CD14-positive monocyte (primary cell): ENCODE measurements at regions not wholly inside any gene's neighbourhood (a gene's known extent, or its start where the extent isn't known, plus 50 kb on each side); places are given as distances from the start of the nearest gene placed in this dataset.

ENCODE experiments used
- DNase-seq, 3 donors: peaks; one replicate each; pipeline ENCODE4 v3.0.0-alpha.2; 2011 to 2022
- H2AFZ ChIP-seq: 2 replicates; pipeline ENCODE4 v1.6.0; 2012; ENCODE audit warnings: mild to moderate bottlenecking, low read depth, low read length, inconsistent platforms; ENCODE audit not compliant: insufficient read depth, poor library complexity, severe bottlenecking
- H3K27ac ChIP-seq, 2 donors: 1 replicate in 1 of 2; 2 replicates in 1 of 2; pipeline ENCODE4 v1.5.1; 2012 to 2013; ENCODE audit warnings: low read length in 2 of 2, control low read depth in 1 of 2, inconsistent platforms in 1 of 2, low read depth in 1 of 2, mild to moderate bottlenecking in 1 of 2
- H3K27me3 ChIP-seq, 2 donors: one replicate each; pipeline versions ENCODE4 v1.6.0 to v1.6.1; 2011 to 2013; ENCODE audit warnings: low read length in 2 of 2; ENCODE audit not compliant: control insufficient read depth in 2 of 2, insufficient read depth in 2 of 2
- H3K36me3 ChIP-seq, 2 donors: replicated peaks in 1 of 2; 1 replicate in 1 of 2; 2 replicates in 1 of 2; pipeline versions ENCODE4 v1.5.1 to v1.6.1; 2012 to 2013; ENCODE audit warnings: low read length in 2 of 2, control low read depth in 1 of 2, inconsistent platforms in 1 of 2, mild to moderate bottlenecking in 1 of 2; ENCODE audit not compliant: insufficient read depth in 2 of 2, control insufficient read depth in 1 of 2
- H3K4me1 ChIP-seq, 2 donors: 1 replicate in 1 of 2; 2 replicates in 1 of 2; pipeline versions ENCODE4 v1.5.1 to v1.6.1; 2012 to 2013; ENCODE audit warnings: low read length in 2 of 2, control low read depth in 1 of 2, inconsistent platforms in 1 of 2, mild to moderate bottlenecking in 1 of 2, moderate library complexity in 1 of 2; ENCODE audit not compliant: insufficient read depth in 2 of 2, control insufficient read depth in 1 of 2
- H3K4me2 ChIP-seq: replicated peaks from 2 replicates; pipeline ENCODE3; 2012; ENCODE audit warnings: low read length, moderate library complexity, mild to moderate bottlenecking; ENCODE audit not compliant: poor library complexity, severe bottlenecking; ENCODE audit errors: extremely low read depth
- H3K4me3 ChIP-seq, 3 experiments: fragments of 200-600 bp in 1 of 3; sonication (generic) in 1 of 3; replicated peaks in 1 of 3; 1 replicate in 2 of 3; 2 replicates in 1 of 3; pipeline ENCODE4 v1.5.1; 2011 to 2013; ENCODE audit warnings: low read length in 3 of 3, mild to moderate bottlenecking in 3 of 3, control low read depth in 2 of 3, low read depth in 2 of 3, inconsistent platforms in 1 of 3, moderate library complexity in 1 of 3
- H3K79me2 ChIP-seq: 2 replicates; pipeline ENCODE4 v1.6.0; 2012; ENCODE audit warnings: mild to moderate bottlenecking, control low read depth, inconsistent platforms, low read length, moderate library complexity; ENCODE audit not compliant: insufficient read depth
- H3K9ac ChIP-seq: 2 replicates; pipeline ENCODE4 v1.6.0; 2017; ENCODE audit warnings: low read length, mild to moderate bottlenecking; ENCODE audit not compliant: insufficient read depth, poor library complexity, severe bottlenecking
- H3K9me3 ChIP-seq, 2 donors: replicated peaks in 1 of 2; 1 replicate in 1 of 2; 2 replicates in 1 of 2; pipeline versions ENCODE4 v1.5.1 to v1.6.1; 2012 to 2013; ENCODE audit warnings: low read length in 2 of 2, control low read depth in 1 of 2; ENCODE audit not compliant: control insufficient read depth in 1 of 2, insufficient read depth in 1 of 2
- H4K20me1 ChIP-seq: 2 replicates; pipeline ENCODE4 v1.6.0; 2012; ENCODE audit warnings: mild to moderate bottlenecking, low read length, control low read depth, moderate library complexity; ENCODE audit not compliant: insufficient read depth
- H3K27ac Mint-ChIP-seq, 7 donors: one replicate each; pipeline ENCODE4 v1.8.0; 2020; ENCODE audit warnings: mild to moderate bottlenecking in 7 of 7, mixed read lengths in 7 of 7, moderate library complexity in 6 of 7, inconsistent platforms in 2 of 7
- H3K27me3 Mint-ChIP-seq, 3 donors: one replicate each; pipeline ENCODE4 v1.8.0; 2021 to 2022; ENCODE audit warnings: low read depth in 3 of 3, mild to moderate bottlenecking in 3 of 3, mixed read lengths in 3 of 3, moderate library complexity in 3 of 3, inconsistent platforms in 1 of 3
- H3K36me3 Mint-ChIP-seq, 2 donors: one replicate each; pipeline ENCODE4 v1.8.0; 2020; ENCODE audit warnings: mixed read lengths in 2 of 2, inconsistent platforms in 1 of 2, mild to moderate bottlenecking in 1 of 2
- H3K4me1 Mint-ChIP-seq: one replicate; pipeline ENCODE4 v1.8.0; 2020; ENCODE audit warnings: mild to moderate bottlenecking, mixed read lengths
- H3K4me3 Mint-ChIP-seq, 2 donors: one replicate each; pipeline ENCODE4 v1.8.0; 2020; ENCODE audit warnings: mild to moderate bottlenecking in 2 of 2, mixed read lengths in 2 of 2, moderate library complexity in 1 of 2
- H3K9me3 Mint-ChIP-seq, 7 donors: one replicate each; pipeline ENCODE4 v1.8.0; 2020 to 2022; ENCODE audit warnings: mixed read lengths in 7 of 7, mild to moderate bottlenecking in 6 of 7, moderate library complexity in 6 of 7, inconsistent platforms in 2 of 7
- CTCF ChIP-seq: fragments of 200-600 bp; IDR thresholded peaks from one replicate; pipeline ENCODE4 v1.8.0; 2022; ENCODE audit warnings: antibody characterized with exemption, mild to moderate bottlenecking
- WGBS: methylation state at CpG from one replicate; pipeline ENCODE4 v1.1.5; 2013; ENCODE audit warnings: missing lambda C conversion rate; ENCODE audit not compliant: insufficient coverage; 5-methylcytosine and 5-hydroxymethylcytosine counted together
- intact Hi-C, 2 donors: fragments of 100-400 bp; cut with micrococcal nuclease; formaldehyde crosslinking; loops; one replicate each; pipeline versions ENCODE4 v1.15.0 to v1.15.1; 2023

GRCh38 chr5:176178789-176179188, 59.4 kb upstream of the SIMC1 start:
- no peak overlapping the region for H3K27ac ChIP-seq
- intact Hi-C loops = no loop called here
- no peak for TF ChIP-seq CTCF
- H3K79me2 ChIP-seq = no peaks in the 10 kb centered on the region
- H3K4me1 Mint-ChIP-seq = no peaks in the 10 kb centered on the region
- H3K27ac Mint-ChIP-seq = no peak overlapping the region
- H3K36me3 ChIP-seq = no peaks in the 10 kb centered on the region
- peaks cover 12 to 23% (median 23%) of the 10 kb centered on the region in 3 donors for H3K27me3 Mint-ChIP-seq
- H4K20me1 ChIP-seq = no peaks in the 10 kb centered on the region
- no peak overlapping the region for H3K9ac ChIP-seq
- no CpG with 5 or more reads among the region's 3 CpGs for WGBS
- H2AFZ ChIP-seq = no peak overlapping the region
- no peak overlapping the region for H3K4me2 ChIP-seq
- no peak for DNase-seq
- no peaks in the 10 kb centered on the region for H3K36me3 Mint-ChIP-seq
- H3K4me3 Mint-ChIP-seq = no peak overlapping the region
- H3K9me3 Mint-ChIP-seq = peaks cover 0 to 2% (median 0%) of the 10 kb centered on the region in 7 donors
- H3K4me1 ChIP-seq = no peaks in the 10 kb centered on the region
- H3K4me3 ChIP-seq = no peak overlapping the region
- H3K27me3 ChIP-seq = peaks cover 2% of the 10 kb centered on the region in 2 donors
- H3K9me3 ChIP-seq = no peaks in the 10 kb centered on the region

GRCh38 chr5:176180339-176180738, 57.9 kb upstream of the SIMC1 start:
- no peak overlapping the region for H3K4me3 Mint-ChIP-seq
- H2AFZ ChIP-seq = no peak overlapping the region
- 71% methylated on average over 1 of the region's 3 CpGs for WGBS
- no peak overlapping the region for H3K27ac ChIP-seq
- H3K9ac ChIP-seq = no peak overlapping the region
- H3K36me3 Mint-ChIP-seq = no peaks in the 10 kb centered on the region
- DNase-seq = no peak
- no peaks in the 10 kb centered on the region for H3K36me3 ChIP-seq
- no peak for TF ChIP-seq CTCF
- H3K27me3 Mint-ChIP-seq = peaks cover 16 to 23% (median 22%) of the 10 kb centered on the region in 3 donors
- no peak overlapping the region for H3K4me3 ChIP-seq
- no peaks in the 10 kb centered on the region for H4K20me1 ChIP-seq
- H3K9me3 ChIP-seq = no peaks in the 10 kb centered on the region
- intact Hi-C loops = no loop called here
- peaks cover 2% of the 10 kb centered on the region in 2 donors for H3K27me3 ChIP-seq
- no peak overlapping the region for H3K4me2 ChIP-seq
- no peak overlapping the region for H3K27ac Mint-ChIP-seq
- no peaks in the 10 kb centered on the region for H3K4me1 ChIP-seq
- peaks cover 0 to 2% (median 0%) of the 10 kb centered on the region in 7 donors for H3K9me3 Mint-ChIP-seq
- no peaks in the 10 kb centered on the region for H3K79me2 ChIP-seq
- no peaks in the 10 kb centered on the region for H3K4me1 Mint-ChIP-seq
